HG03520 (cell line): ENCODE measurements at regions not wholly inside any gene's neighbourhood (a gene's known extent, or its start where the extent isn't known, plus 50 kb on each side); places are given as distances from the start of the nearest gene placed in this dataset.
A peak's percentile ranks its signal among the peaks of the same experiment; 100 is the strongest.
"Not testable (repeated sequence)": the region's sequence is repeated elsewhere in the genome, so short reads cannot be mapped to it uniquely, and the experiment has no call there.

Experiments used
- ATAC-seq: cut with Tn5 transposase; IDR thresholded peaks from one replicate; pipeline ENCODE4 v1.9.1; 2021; ENCODE audit warnings: mild to moderate bottlenecking, moderate library complexity; ENCODE audit not compliant: unreplicated experiment

GRCh38 chr20:7744411-7744810 is 195.8 kb downstream of the HAO1 start:
- ATAC-seq, result no peak

GRCh38 chr20:7748624-7749023 is 191.6 kb downstream of the HAO1 start:
- no peak for ATAC-seq

GRCh38 chr20:7754102-7754501 is 186.2 kb downstream of the HAO1 start:
- no peak for ATAC-seq

GRCh38 chr20:7758406-7758805 is 181.9 kb downstream of the HAO1 start:
- ATAC-seq, result no peak

GRCh38 chr20:7760247-7761031 is 179.8 kb downstream of the HAO1 start:
- ATAC-seq, result no peak

- ATAC-seq, result no peak
These were observed 175.0 kb downstream of the HAO1 start for GRCh38 chr20:7765221-7765620.

- no peak for ATAC-seq
These were observed 170.2 kb downstream of the HAO1 start for GRCh38 chr20:7770046-7770445.

- ATAC-seq, result peak; percentile 96
These were observed 169.7 kb downstream of the HAO1 start for GRCh38 chr20:7770578-7770977.

- ATAC-seq, result no peak
These were observed 167.9 kb downstream of the HAO1 start for GRCh38 chr20:7772371-7772770.

GRCh38 chr20:7773511-7773910 is 166.7 kb downstream of the HAO1 start:
- ATAC-seq, result no peak

GRCh38 chr20:7775072-7775471 is 165.2 kb downstream of the HAO1 start:
- ATAC-seq, result no peak

GRCh38 chr20:7776148-7776547 is 164.1 kb downstream of the HAO1 start:
- ATAC-seq, result no peak

- ATAC-seq, result no peak
These were observed 150.1 kb downstream of the HAO1 start for GRCh38 chr20:7790189-7790588.

- no peak for ATAC-seq
These were observed 147.9 kb downstream of the HAO1 start for GRCh38 chr20:7792150-7792869.

GRCh38 chr20:7798176-7798575 is 142.1 kb downstream of the HAO1 start:
- no peak for ATAC-seq

GRCh38 chr20:7799862-7800261 is 140.4 kb downstream of the HAO1 start:
- ATAC-seq, result no peak

- not testable (repeated sequence) for ATAC-seq
These were observed 136.7 kb downstream of the HAO1 start for GRCh38 chr20:7803411-7804151.

GRCh38 chr20:7806831-7807230 is 133.4 kb downstream of the HAO1 start:
- ATAC-seq, result no peak

- ATAC-seq, result no peak
These were observed 123.0 kb downstream of the HAO1 start for GRCh38 chr20:7817286-7817685.

- ATAC-seq, result no peak
These were observed 121.8 kb downstream of the HAO1 start for GRCh38 chr20:7818477-7818876.

- no peak for ATAC-seq
These were observed 119.4 kb downstream of the HAO1 start for GRCh38 chr20:7820897-7821296.

- no peak for ATAC-seq
These were observed 117.5 kb downstream of the HAO1 start for GRCh38 chr20:7822772-7823171.
